GM20000 (cell line): ENCODE measurements at regions not wholly inside any gene's neighbourhood (a gene's known extent, or its start where the extent isn't known, plus 50 kb on each side); places are given as distances from the start of the nearest gene placed in this dataset.
"Not testable (repeated sequence)": the region's sequence is repeated elsewhere in the genome, so short reads cannot be mapped to it uniquely, and the experiment has no call there.

Experiments used
- DNase-seq: peaks from one replicate; pipeline ENCODE4 v3.0.0; 2012; ENCODE audit warnings: low spot score
- CTCF ChIP-seq: IDR thresholded peaks from 2 replicates; pipeline ENCODE4 v1.5.1; 2012; ENCODE audit warnings: mild to moderate bottlenecking, control low read depth; ENCODE audit errors: extremely low read depth, missing control alignments

DNA sequence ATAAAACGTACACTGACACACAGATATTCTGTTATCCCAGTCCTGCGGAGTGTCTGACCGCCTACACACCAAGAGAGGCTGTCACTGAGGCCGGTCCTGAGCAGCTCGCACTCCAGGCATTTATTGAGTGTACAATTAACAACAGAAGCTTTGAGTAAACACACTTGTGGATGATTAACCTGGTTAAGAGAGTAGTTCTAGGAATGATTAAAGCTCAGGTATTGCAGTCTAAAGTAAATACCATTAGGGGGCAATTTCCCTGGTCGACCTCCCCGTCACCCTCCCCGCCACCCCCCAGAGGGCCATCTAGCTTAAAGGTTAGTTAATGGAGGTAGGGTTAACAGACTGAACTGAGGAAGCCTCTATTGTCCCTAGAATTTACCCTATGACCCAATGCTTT lies 1278.5 kb downstream of the NSUN3 start:
- no peak for DNase-seq
- no peak for TF ChIP-seq CTCF

- no peak for DNase-seq
Measured at GRCh38 chr3:95343228-95343627, 1280.4 kb downstream of the NSUN3 start.

DNA sequence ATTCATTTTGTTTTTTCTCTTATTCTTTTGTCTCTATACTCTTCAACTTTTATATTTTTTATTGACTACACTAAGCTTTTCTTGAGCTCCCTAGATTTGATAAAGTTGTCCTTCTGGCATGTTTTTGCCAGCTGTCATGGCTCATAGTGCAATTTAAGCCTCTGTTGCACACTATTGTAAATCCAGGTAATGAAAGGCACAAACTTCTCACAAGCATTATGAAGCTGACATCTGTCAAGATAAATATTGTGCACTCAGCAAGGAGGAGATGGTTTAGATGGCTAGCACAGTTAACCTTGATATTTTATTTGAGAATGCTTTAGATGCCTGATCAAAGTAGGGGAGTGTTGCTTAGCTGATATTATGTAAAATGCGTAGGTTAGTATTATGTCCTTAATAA lies 1280.9 kb downstream of the NSUN3 start:
- no peak for TF ChIP-seq CTCF
- DNase-seq: no peak

More at GRCh38 chr3:95343228-95343627, 1280.4 kb downstream of the NSUN3 start:
- no peak for TF ChIP-seq CTCF

DNA sequence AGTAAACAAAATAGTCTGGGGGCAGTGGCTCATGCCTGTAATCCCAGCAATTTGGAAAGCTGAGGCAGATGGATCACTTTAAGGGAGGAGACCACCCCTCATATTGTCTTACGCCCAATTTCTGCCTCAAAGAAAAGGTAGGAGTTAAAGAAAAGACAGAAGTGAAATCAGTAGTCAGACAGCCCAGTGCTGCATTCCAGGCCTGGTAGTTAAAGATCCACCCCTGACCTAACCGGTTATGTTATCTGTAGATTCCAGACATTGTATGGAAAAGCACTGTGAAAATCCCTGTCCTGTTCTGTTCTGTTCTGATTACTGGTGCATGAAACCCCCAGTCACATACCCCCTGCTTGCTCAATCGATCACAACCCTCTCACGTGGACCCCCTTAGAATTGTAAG lies 1285.1 kb downstream of the NSUN3 start:
- DNase-seq: not testable (repeated sequence)

- no peak for TF ChIP-seq CTCF
- DNase-seq: no peak
Measured at GRCh38 chr3:95348879-95349278, 1286.0 kb downstream of the NSUN3 start.

DNA sequence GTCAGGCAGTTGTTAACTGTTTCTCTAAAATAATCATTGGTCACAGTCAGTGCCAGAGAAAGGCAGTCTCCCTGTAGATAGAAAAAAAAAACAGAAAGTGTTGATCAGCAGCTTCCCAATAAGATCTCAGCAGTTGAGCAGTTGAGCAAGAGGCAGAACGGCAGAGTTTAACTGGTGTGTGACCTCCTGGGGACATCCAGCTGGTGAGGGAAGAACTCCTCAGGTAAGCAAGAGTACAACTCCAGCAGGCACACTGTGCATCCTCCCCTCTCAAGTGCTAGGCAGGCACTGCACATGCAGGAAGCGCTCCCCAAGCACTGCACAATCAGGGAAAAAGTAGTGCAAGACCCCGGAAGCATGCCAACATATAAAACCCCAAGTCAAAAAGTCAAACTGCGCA lies 1287.2 kb downstream of the NSUN3 start:
- no peak for TF ChIP-seq CTCF
- no peak for DNase-seq

DNA sequence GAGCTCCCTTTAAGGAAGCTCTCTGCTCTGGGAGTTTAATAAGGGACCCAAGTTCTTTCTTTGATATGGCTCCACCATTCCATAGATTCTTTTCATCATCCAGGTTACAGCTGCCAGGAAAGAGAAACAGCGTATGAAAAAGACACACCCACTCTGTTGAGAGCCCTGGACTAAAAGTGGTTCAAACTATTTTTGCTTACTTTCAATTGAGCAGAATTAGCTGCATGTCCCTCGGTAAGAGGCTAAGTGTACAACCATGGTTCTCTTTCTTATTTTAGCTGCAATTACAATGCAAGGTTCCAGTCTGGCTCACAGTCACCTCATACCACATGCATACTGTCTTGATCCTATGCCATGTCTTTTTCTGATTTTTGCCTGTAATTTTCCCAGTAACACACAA lies 1288.3 kb downstream of the NSUN3 start:
- TF ChIP-seq CTCF: no peak
- no peak for DNase-seq

- DNase-seq: no peak
- TF ChIP-seq CTCF: no peak
Measured at GRCh38 chr3:95352471-95352870, 1289.6 kb downstream of the NSUN3 start.
